ENCODE measurements at regions not wholly inside any gene's neighbourhood (a gene's known extent, or its start where the extent isn't known, plus 50 kb on each side); places are given as distances from the start of the nearest gene placed in this dataset.
"Not testable (repeated sequence)": the region's sequence is repeated elsewhere in the genome, so short reads cannot be mapped to it uniquely, and the experiment has no call there.

DNA sequence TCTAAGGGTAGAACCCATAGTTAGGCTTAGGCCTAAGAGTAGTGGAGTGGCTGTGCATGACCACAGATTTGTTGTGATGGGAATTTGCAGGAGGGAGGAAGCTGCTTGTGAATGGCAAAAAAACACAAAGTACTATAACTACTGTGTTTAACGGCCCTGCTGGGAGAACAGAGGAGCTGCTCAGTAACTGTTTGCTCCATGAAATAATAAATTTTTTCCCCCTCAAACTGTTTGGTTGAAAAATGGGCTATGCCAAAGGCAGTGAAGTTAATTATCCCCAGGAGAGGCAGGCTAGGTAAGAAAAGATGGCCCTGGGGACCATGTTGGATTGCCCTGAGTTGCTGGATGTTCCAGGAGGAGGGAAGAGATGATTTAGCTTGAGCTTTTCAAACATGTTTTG is 216.1 kb upstream of the ADRA1D start:
- POLR2A ChIA-PET: no interaction called here
- no peak for DNase-seq (ENCODE audit: extremely low spot score)
- CTCF ChIA-PET: no interaction called here
- TF ChIP-seq, protein P1, sequence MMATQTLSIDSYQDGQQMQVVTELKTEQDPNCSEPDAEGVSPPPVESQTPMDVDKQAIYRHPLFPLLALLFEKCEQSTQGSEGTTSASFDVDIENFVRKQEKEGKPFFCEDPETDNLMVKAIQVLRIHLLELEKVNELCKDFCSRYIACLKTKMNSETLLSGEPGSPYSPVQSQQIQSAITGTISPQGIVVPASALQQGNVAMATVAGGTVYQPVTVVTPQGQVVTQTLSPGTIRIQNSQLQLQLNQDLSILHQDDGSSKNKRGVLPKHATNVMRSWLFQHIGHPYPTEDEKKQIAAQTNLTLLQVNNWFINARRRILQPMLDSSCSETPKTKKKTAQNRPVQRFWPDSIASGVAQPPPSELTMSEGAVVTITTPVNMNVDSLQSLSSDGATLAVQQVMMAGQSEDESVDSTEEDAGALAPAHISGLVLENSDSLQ (IDR thresholded peaks at IDR 0.05): no peak

DNA sequence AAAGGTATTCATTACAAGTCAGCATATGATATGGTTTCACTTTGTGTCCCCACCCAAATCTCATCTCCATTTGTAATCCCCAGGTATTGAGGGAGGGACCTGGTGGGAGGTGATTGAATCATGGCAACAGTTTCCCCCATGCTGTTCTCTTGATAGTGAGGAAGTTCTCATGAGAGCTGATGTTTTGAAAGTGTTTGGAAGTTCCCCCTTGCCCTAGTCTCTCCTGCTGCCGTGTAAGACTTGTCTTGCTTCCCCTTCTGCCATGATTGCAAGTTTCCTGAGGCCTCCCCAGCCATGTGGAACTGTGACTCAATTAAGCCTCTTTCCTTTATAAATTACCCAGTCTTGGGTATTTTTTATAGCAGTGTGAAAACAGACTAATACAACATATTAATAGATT is 213.7 kb upstream of the ADRA1D start:
- DNase-seq (ENCODE audit: extremely low spot score); CTCF ChIA-PET; POLR2A ChIA-PET: not testable (repeated sequence)

- TF ChIP-seq FOXM1 (IDR thresholded peaks at IDR 0.05; ENCODE audit: borderline replicate concordance) (no peak), SUZ12 (IDR thresholded peaks at IDR 0.05) (no peak), HDGF (IDR thresholded peaks at IDR 0.05; ENCODE audit: borderline replicate concordance) (no peak), L3MBTL2 (conservative IDR thresholded peaks at IDR 0.05) (no peak), ZNF384 (IDR thresholded peaks at IDR 0.05) (no peak), ARNT (IDR thresholded peaks at IDR 0.05) (no peak), CTBP1 (IDR thresholded peaks at IDR 0.05; ENCODE audit: borderline replicate concordance) (no peak), SP1 (IDR thresholded peaks at IDR 0.05) (no peak), NFRKB (IDR thresholded peaks at IDR 0.05) (no peak), BHLHE40 (IDR thresholded peaks at IDR 0.05; ENCODE audit: borderline replicate concordance) (no peak), FOXA1 (IDR thresholded peaks at IDR 0.05) (no peak), ELF4 (IDR thresholded peaks at IDR 0.05) (no peak), TARDBP (IDR thresholded peaks at IDR 0.05) (no peak), FOXK2 (IDR thresholded peaks at IDR 0.05) (no peak), LEF1 (IDR thresholded peaks at IDR 0.05; ENCODE audit: borderline replicate concordance) (no peak)
- TF ChIP-seq, protein P1 (IDR thresholded peaks at IDR 0.05): no peak
- ChIA-PET POLR2A (no interaction called here), CTCF (interaction anchor here (1.0 kb wide), 1 partner anchor 9 kb away, joined by 3 read pairs; no protein-coding TSS in a partner anchor)
- DNase-seq (ENCODE audit: extremely low spot score): no peak
These were observed 210.0 kb upstream of the ADRA1D start for GRCh38 chr20:4459081-4459480.

GRCh38 chr20:4457566-4458543 is 208.8 kb upstream of the ADRA1D start:
- no peak for DNase-seq (ENCODE audit: extremely low spot score)
- ChIA-PET POLR2A (no interaction called here), CTCF (interaction anchor here (1.0 kb wide), 1 partner anchor 7 kb away, joined by 3 read pairs; no protein-coding TSS in a partner anchor)
- TF ChIP-seq TARDBP (IDR thresholded peaks at IDR 0.05): no peak
- TF ChIP-seq, protein P1 (IDR thresholded peaks at IDR 0.05): no peak
- TF ChIP-seq NFRKB (IDR thresholded peaks at IDR 0.05): no peak
- TF ChIP-seq BHLHE40 (IDR thresholded peaks at IDR 0.05; ENCODE audit: borderline replicate concordance): no peak
- no peak for TF ChIP-seq ZNF384 (IDR thresholded peaks at IDR 0.05)
- TF ChIP-seq FOXK2 (IDR thresholded peaks at IDR 0.05): no peak
- no peak for TF ChIP-seq FOXA1 (IDR thresholded peaks at IDR 0.05)
- TF ChIP-seq ARNT (IDR thresholded peaks at IDR 0.05): no peak
- TF ChIP-seq LEF1 (IDR thresholded peaks at IDR 0.05; ENCODE audit: borderline replicate concordance): no peak
- no peak for TF ChIP-seq CTBP1 (IDR thresholded peaks at IDR 0.05; ENCODE audit: borderline replicate concordance)
- TF ChIP-seq SP1 (IDR thresholded peaks at IDR 0.05): no peak
- no peak for TF ChIP-seq HDGF (IDR thresholded peaks at IDR 0.05; ENCODE audit: borderline replicate concordance)
- no peak for TF ChIP-seq L3MBTL2 (conservative IDR thresholded peaks at IDR 0.05)

GRCh38 chr20:4455996-4456395 is 206.9 kb upstream of the ADRA1D start:
- TF ChIP-seq FOXM1 (IDR thresholded peaks at IDR 0.05; ENCODE audit: borderline replicate concordance) (no peak), BHLHE40 (IDR thresholded peaks at IDR 0.05; ENCODE audit: borderline replicate concordance) (no peak), NFRKB (IDR thresholded peaks at IDR 0.05) (no peak), SP1 (IDR thresholded peaks at IDR 0.05) (no peak), ARNT (IDR thresholded peaks at IDR 0.05) (no peak), FOXA1 (IDR thresholded peaks at IDR 0.05) (no peak), CTBP1 (IDR thresholded peaks at IDR 0.05; ENCODE audit: borderline replicate concordance) (no peak), L3MBTL2 (conservative IDR thresholded peaks at IDR 0.05) (no peak), LEF1 (IDR thresholded peaks at IDR 0.05; ENCODE audit: borderline replicate concordance) (no peak), HDGF (IDR thresholded peaks at IDR 0.05; ENCODE audit: borderline replicate concordance) (no peak), SUZ12 (IDR thresholded peaks at IDR 0.05) (no peak), ZNF384 (IDR thresholded peaks at IDR 0.05) (no peak), FOXK2 (IDR thresholded peaks at IDR 0.05) (no peak)
- POLR2A ChIA-PET: no interaction called here
- CTCF ChIA-PET: no interaction called here
- no peak for DNase-seq (ENCODE audit: extremely low spot score)

DNA sequence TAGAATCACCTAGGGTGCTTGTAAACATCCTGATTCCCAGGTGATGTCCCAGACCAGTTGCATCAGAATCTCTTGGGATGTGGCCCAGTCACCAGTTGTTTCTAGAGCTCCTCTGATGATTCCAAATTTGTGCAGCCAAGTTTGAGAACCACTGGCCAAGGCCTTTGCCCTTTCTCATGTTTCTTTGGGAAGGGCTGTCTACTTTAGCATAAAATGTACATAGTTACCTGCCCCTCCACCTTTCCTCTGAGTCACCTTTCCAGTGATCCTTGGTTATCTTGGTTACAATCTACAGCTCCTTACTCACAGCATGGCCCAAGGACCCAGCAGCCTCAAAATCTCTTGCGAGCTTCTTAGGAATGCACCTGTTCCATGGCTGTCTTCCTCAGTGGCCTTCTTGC is 206.2 kb upstream of the ADRA1D start:
- DNase-seq (ENCODE audit: extremely low spot score): no peak
- TF ChIP-seq CTBP1 (IDR thresholded peaks at IDR 0.05; ENCODE audit: borderline replicate concordance): no peak
- TF ChIP-seq FOXK2 (IDR thresholded peaks at IDR 0.05): no peak
- TF ChIP-seq, protein P1 (IDR thresholded peaks at IDR 0.05): no peak
- no peak for TF ChIP-seq BHLHE40 (IDR thresholded peaks at IDR 0.05; ENCODE audit: borderline replicate concordance)
- no peak for TF ChIP-seq ARNT (IDR thresholded peaks at IDR 0.05)
- no peak for TF ChIP-seq TARDBP (IDR thresholded peaks at IDR 0.05)
- no peak for TF ChIP-seq FOXM1 (IDR thresholded peaks at IDR 0.05; ENCODE audit: borderline replicate concordance)
- no peak for TF ChIP-seq ELF4 (IDR thresholded peaks at IDR 0.05)
- no peak for TF ChIP-seq LEF1 (IDR thresholded peaks at IDR 0.05; ENCODE audit: borderline replicate concordance)
- TF ChIP-seq NFRKB (IDR thresholded peaks at IDR 0.05): no peak
- no peak for TF ChIP-seq ZNF384 (IDR thresholded peaks at IDR 0.05)
- TF ChIP-seq SUZ12 (IDR thresholded peaks at IDR 0.05): no peak
- POLR2A ChIA-PET: no interaction called here
- CTCF ChIA-PET: no interaction called here
